ENCODE measurements at regions not wholly inside any gene's neighbourhood (a gene's known extent, or its start where the extent isn't known, plus 50 kb on each side); places are given as distances from the start of the nearest gene placed in this dataset.

GRCh38 chr5:116847960-116848359 lies 273.3 kb upstream of the SEMA6A start:
- in situ Hi-C loops (cut with MboI; ENCODE audit: low sequenced_read_pairs) = no loop called here
- Histone ChIP-seq H3K9me3 (no peaks in the 10 kb centered on the region), H3K36me3 (replicated peaks) (no peaks in the 10 kb centered on the region), H3K4me1 (peaks cover 3% of the 10 kb centered on the region; the same call in 1 of the 2 replicates), H3K27me3 (ENCODE audit: low read depth) (no peaks in the 10 kb centered on the region), H3K4me3 (no peak overlapping the region)
- no peak for DNase-seq (ENCODE audit: low spot score in 2 of 2)

- H3K36me3 ChIP-seq (replicated peaks) = no peaks in the 10 kb centered on the region
- H3K4me3 ChIP-seq = no peak overlapping the region
- DNase-seq (ENCODE audit: low spot score in 2 of 2) = no peak
- H3K27me3 ChIP-seq (ENCODE audit: low read depth) = no peaks in the 10 kb centered on the region
- H3K9me3 ChIP-seq = no peaks in the 10 kb centered on the region
- in situ Hi-C loops (cut with MboI; ENCODE audit: low sequenced_read_pairs) = no loop called here
- no peaks in the 10 kb centered on the region for H3K4me1 ChIP-seq
Measured at GRCh38 chr5:116844015-116844414, 269.4 kb upstream of the SEMA6A start.

GRCh38 chr5:116842514-116842961 lies 267.9 kb upstream of the SEMA6A start:
- no peaks in the 10 kb centered on the region for H3K9me3 ChIP-seq
- DNase-seq (ENCODE audit: low spot score in 2 of 2) = no peak
- no peak overlapping the region for H3K4me3 ChIP-seq
- no peaks in the 10 kb centered on the region for H3K27me3 ChIP-seq (ENCODE audit: low read depth)
- in situ Hi-C loops (cut with MboI; ENCODE audit: low sequenced_read_pairs) = no loop called here
- H3K4me1 ChIP-seq = no peaks in the 10 kb centered on the region
- no peaks in the 10 kb centered on the region for H3K36me3 ChIP-seq (replicated peaks)

- DNase-seq (ENCODE audit: low spot score in 2 of 2) = no peak
- Histone ChIP-seq H3K9me3 (no peaks in the 10 kb centered on the region), H3K4me3 (no peak overlapping the region), H3K27me3 (ENCODE audit: low read depth) (no peaks in the 10 kb centered on the region), H3K4me1 (no peaks in the 10 kb centered on the region), H3K36me3 (replicated peaks) (no peaks in the 10 kb centered on the region)
- in situ Hi-C loops (cut with MboI; ENCODE audit: low sequenced_read_pairs) = no loop called here
Measured at GRCh38 chr5:116841734-116842133, 267.1 kb upstream of the SEMA6A start.

- in situ Hi-C loops (cut with MboI; ENCODE audit: low sequenced_read_pairs) = no loop called here
- H3K4me1 ChIP-seq = peaks cover 14% of the 10 kb centered on the region
- H3K36me3 ChIP-seq (replicated peaks) = no peaks in the 10 kb centered on the region
- H3K9me3 ChIP-seq = no peaks in the 10 kb centered on the region
- H3K4me3 ChIP-seq = no peak overlapping the region
- H3K27me3 ChIP-seq (ENCODE audit: low read depth) = no peaks in the 10 kb centered on the region
- no peak for DNase-seq (ENCODE audit: low spot score in 2 of 2)
Measured at GRCh38 chr5:116838011-116838536, 263.5 kb upstream of the SEMA6A start.

- Histone ChIP-seq H3K36me3 (replicated peaks) (no peaks in the 10 kb centered on the region), H3K4me1 (peaks cover 15% of the 10 kb centered on the region), H3K27me3 (ENCODE audit: low read depth) (no peaks in the 10 kb centered on the region), H3K9me3 (no peaks in the 10 kb centered on the region; the same call in 1 of the 2 replicates), H3K4me3 (no peak overlapping the region)
- DNase-seq (ENCODE audit: low spot score in 2 of 2) = no peak
- in situ Hi-C loops (cut with MboI; ENCODE audit: low sequenced_read_pairs) = no loop called here
Measured at GRCh38 chr5:116834796-116835515, 260.3 kb upstream of the SEMA6A start.

- Histone ChIP-seq H3K36me3 (replicated peaks) (no peaks in the 10 kb centered on the region), H3K27me3 (ENCODE audit: low read depth) (no peaks in the 10 kb centered on the region), H3K4me1 (peaks cover 28% of the 10 kb centered on the region), H3K9me3 (no peaks in the 10 kb centered on the region; the same call in 1 of the 2 replicates), H3K4me3 (peak overlapping the region; percentile 3; the same call in 1 of the 2 replicates)
- no peak for DNase-seq (ENCODE audit: low spot score in 2 of 2)
- in situ Hi-C loops (cut with MboI; ENCODE audit: low sequenced_read_pairs) = no loop called here
Measured at GRCh38 chr5:116830079-116830478, 255.5 kb upstream of the SEMA6A start.

GRCh38 chr5:116827078-116827477 lies 252.5 kb upstream of the SEMA6A start:
- no peak overlapping the region for H3K4me3 ChIP-seq
- no peak for DNase-seq (ENCODE audit: low spot score in 2 of 2)
- H3K27me3 ChIP-seq (ENCODE audit: low read depth) = no peaks in the 10 kb centered on the region
- no peaks in the 10 kb centered on the region for H3K9me3 ChIP-seq
- in situ Hi-C loops (cut with MboI; ENCODE audit: low sequenced_read_pairs) = no loop called here
- H3K36me3 ChIP-seq (replicated peaks) = no peaks in the 10 kb centered on the region
- peaks cover 43% of the 10 kb centered on the region for H3K4me1 ChIP-seq

- in situ Hi-C loops (cut with MboI; ENCODE audit: low sequenced_read_pairs) = no loop called here
- peaks cover 52% of the 10 kb centered on the region for H3K4me1 ChIP-seq
- no peaks in the 10 kb centered on the region for H3K36me3 ChIP-seq (replicated peaks)
- no peaks in the 10 kb centered on the region for H3K27me3 ChIP-seq (ENCODE audit: low read depth)
- peak in 1 of 2 experiments; percentile 1 for DNase-seq (ENCODE audit: low spot score in 2 of 2)
- no peak overlapping the region for H3K4me3 ChIP-seq
- H3K9me3 ChIP-seq = no peaks in the 10 kb centered on the region
Measured at GRCh38 chr5:116825486-116825885, 250.9 kb upstream of the SEMA6A start.

GRCh38 chr5:116824751-116825438 lies 250.3 kb upstream of the SEMA6A start:
- H3K9me3 ChIP-seq = no peaks in the 10 kb centered on the region

GRCh38 chr5:116814626-116815385 lies 240.2 kb upstream of the SEMA6A start:
- Histone ChIP-seq H3K4me3 (peak overlapping the region; percentile 11), H3K4me1 (peaks cover 52% of the 10 kb centered on the region), H3K27me3 (ENCODE audit: low read depth) (no peaks in the 10 kb centered on the region), H3K9me3 (no peaks in the 10 kb centered on the region), H3K36me3 (replicated peaks) (no peaks in the 10 kb centered on the region)
- in situ Hi-C loops (cut with MboI; ENCODE audit: low sequenced_read_pairs) = no loop called here
- peak; percentile 75 to 98 for DNase-seq (ENCODE audit: low spot score in 2 of 2)

More at GRCh38 chr5:116824751-116825438, 250.3 kb upstream of the SEMA6A start:
- in situ Hi-C loops (cut with MboI; ENCODE audit: low sequenced_read_pairs) = no loop called here
- H3K36me3 ChIP-seq (replicated peaks) = no peaks in the 10 kb centered on the region
- H3K4me1 ChIP-seq = peaks cover 56% of the 10 kb centered on the region
- no peaks in the 10 kb centered on the region for H3K27me3 ChIP-seq (ENCODE audit: low read depth)
- no peak overlapping the region for H3K4me3 ChIP-seq
- DNase-seq (ENCODE audit: low spot score in 2 of 2) = peak; percentile 22 to 95

GRCh38 chr5:116813906-116814305 lies 239.3 kb upstream of the SEMA6A start:
- DNase-seq (ENCODE audit: low spot score in 2 of 2) = no peak
- Histone ChIP-seq H3K4me3 (no peak overlapping the region), H3K9me3 (no peaks in the 10 kb centered on the region), H3K4me1 (peaks cover 51% of the 10 kb centered on the region), H3K27me3 (ENCODE audit: low read depth) (no peaks in the 10 kb centered on the region), H3K36me3 (replicated peaks) (no peaks in the 10 kb centered on the region)
- in situ Hi-C loops (cut with MboI; ENCODE audit: low sequenced_read_pairs) = no loop called here

- Histone ChIP-seq H3K4me1 (peaks cover 51% of the 10 kb centered on the region), H3K27me3 (ENCODE audit: low read depth) (no peaks in the 10 kb centered on the region), H3K36me3 (replicated peaks) (no peaks in the 10 kb centered on the region), H3K4me3 (no peak overlapping the region), H3K9me3 (no peaks in the 10 kb centered on the region)
- DNase-seq (ENCODE audit: low spot score in 2 of 2) = no peak
- in situ Hi-C loops (cut with MboI; ENCODE audit: low sequenced_read_pairs) = no loop called here
Measured at GRCh38 chr5:116813356-116813755, 238.7 kb upstream of the SEMA6A start.
